22Rv1 (cell line): ENCODE measurements at regions not wholly inside any gene's neighbourhood (a gene's known extent, or its start where the extent isn't known, plus 50 kb on each side); places are given as distances from the start of the nearest gene placed in this dataset.
"Not testable (repeated sequence)": the region's sequence is repeated elsewhere in the genome, so short reads cannot be mapped to it uniquely, and the experiment has no call there.

Experiments
- CTCF ChIP-seq: fragments of 450-650 bp; IDR thresholded peaks from 2 replicates; pipeline ENCODE4 v1.5.1; 2017; ENCODE audit warnings: mild to moderate bottlenecking
- ZFX ChIP-seq: fragments of 450-650 bp; IDR thresholded peaks from 2 replicates; pipeline ENCODE4 v1.6.1; 2017; ENCODE audit warnings: antibody characterized with exemption, borderline replicate concordance

DNA sequence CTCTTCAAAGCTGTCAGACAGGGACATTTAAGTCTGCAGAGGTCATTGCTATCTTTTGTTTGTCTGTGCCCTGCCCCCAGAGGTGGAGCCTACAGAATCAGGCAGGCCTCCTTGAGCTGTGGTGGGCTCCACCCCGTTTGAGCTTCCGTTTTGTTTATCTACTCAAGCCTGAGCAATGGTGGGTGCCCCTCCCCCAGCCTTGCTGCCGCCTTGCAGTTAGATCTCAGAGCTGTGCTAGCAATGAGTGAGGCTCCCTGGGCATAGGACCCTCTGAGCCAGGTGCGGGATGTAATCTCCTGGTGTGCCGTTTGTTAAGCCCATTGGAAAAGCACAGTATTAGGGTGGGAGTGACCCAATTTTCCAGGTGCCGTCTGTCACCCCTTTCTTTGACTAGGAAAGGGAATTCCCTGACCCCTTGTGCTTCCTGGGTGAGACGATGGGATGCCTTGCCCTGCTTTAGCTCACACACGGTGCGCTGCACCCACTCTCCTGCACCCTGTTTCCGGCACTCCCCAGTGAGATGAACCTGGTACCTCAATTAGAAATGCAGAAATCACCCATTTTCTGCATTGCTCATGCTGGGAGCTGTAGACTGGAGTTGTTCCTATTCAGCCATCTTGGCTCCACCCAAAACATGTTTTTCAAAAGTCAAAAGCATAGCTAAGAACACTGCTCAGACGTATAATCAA, 244.7 kb downstream of the CENPC start:
- TF ChIP-seq CTCF, ZFX: not testable (repeated sequence)
